GM23338 (cell line): ENCODE measurements at regions not wholly inside any gene's neighbourhood (a gene's known extent, or its start where the extent isn't known, plus 50 kb on each side); places are given as distances from the start of the nearest gene placed in this dataset.

ENCODE experiments used
- ATAC-seq: fragments of 200-7000 bp; cut with Tn5 transposase; 3 replicates; pipeline ENCODE4 v1.9.1; 2020
- DNase-seq: peaks from one replicate; pipeline ENCODE4 v3.0.0-alpha.2; 2015; ENCODE audit warnings: low spot score
- H2AFZ ChIP-seq: fragments of 200-600 bp; sonication (generic); 2 replicates; pipeline ENCODE4 v1.8.0; 2016; ENCODE audit warnings: antibody characterized with exemption, mild to moderate bottlenecking, moderate library complexity
- H3F3A ChIP-seq: fragments of 200-600 bp; sonication (generic); replicated peaks from 2 replicates; pipeline ENCODE4 v1.8.0; 2017; ENCODE audit warnings: antibody characterized with exemption, mixed run types, low read depth
- H3K27ac ChIP-seq: fragments of 200-600 bp; sonication (generic); 2 replicates; pipeline ENCODE4 v1.6.1; 2016; ENCODE audit warnings: low read depth
- H3K27me3 ChIP-seq: fragments of 200-600 bp; sonication (generic); 2 replicates; pipeline ENCODE4 v1.8.0; 2016; ENCODE audit warnings: mild to moderate bottlenecking, mixed run types, moderate library complexity; ENCODE audit not compliant: insufficient read depth
- H3K36me3 ChIP-seq: fragments of 200-600 bp; sonication (generic); 2 replicates; pipeline ENCODE4 v1.8.0; 2016; ENCODE audit warnings: mild to moderate bottlenecking; ENCODE audit not compliant: insufficient read depth
- H3K4me1 ChIP-seq: fragments of 200-600 bp; sonication (generic); 2 replicates; pipeline ENCODE4 v1.8.0; 2016; ENCODE audit warnings: mild to moderate bottlenecking, moderate library complexity; ENCODE audit not compliant: insufficient read depth
- H3K4me2 ChIP-seq: fragments of 200-600 bp; sonication (generic); 2 replicates; pipeline ENCODE4 v1.7.1; 2017; ENCODE audit warnings: mixed run types
- H3K4me3 ChIP-seq: fragments of 200-600 bp; sonication (generic); 2 replicates; pipeline ENCODE4 v1.6.1; 2016; ENCODE audit warnings: mixed run types
- H3K79me2 ChIP-seq: fragments of 200-600 bp; sonication (generic); replicated peaks from 2 replicates; pipeline ENCODE4 v1.8.0; 2017; ENCODE audit warnings: mild to moderate bottlenecking; ENCODE audit not compliant: insufficient read depth
- H3K9me2 ChIP-seq: fragments of 200-600 bp; sonication (generic); 2 replicates; pipeline ENCODE4 v1.8.0; 2017; ENCODE audit not compliant: insufficient read depth
- H4K20me1 ChIP-seq: fragments of 200-600 bp; sonication (generic); replicated peaks from 2 replicates; pipeline ENCODE4 v1.8.0; 2017; ENCODE audit warnings: mild to moderate bottlenecking; ENCODE audit not compliant: insufficient read depth
- H3K27ac Mint-ChIP-seq: 2 replicates; pipeline ENCODE4 v1.8.0; 2020; ENCODE audit warnings: inconsistent platforms, mild to moderate bottlenecking, moderate library complexity, mixed read lengths
- H3K27me3 Mint-ChIP-seq: 3 replicates; pipeline ENCODE4 v1.8.0; 2022; ENCODE audit warnings: low read depth, mild to moderate bottlenecking, moderate library complexity, mixed read lengths, inconsistent platforms; ENCODE audit not compliant: insufficient read depth, poor library complexity
- H3K36me3 Mint-ChIP-seq: 3 replicates; pipeline ENCODE4 v1.8.0; 2021; ENCODE audit warnings: low read depth, mild to moderate bottlenecking, inconsistent platforms, moderate library complexity, mixed read lengths
- H3K4me1 Mint-ChIP-seq: 3 replicates; pipeline ENCODE4 v1.8.0; 2020; ENCODE audit warnings: mild to moderate bottlenecking, inconsistent platforms, mixed read lengths
- H3K4me3 Mint-ChIP-seq: 3 replicates; pipeline ENCODE4 v1.8.0; 2021; ENCODE audit warnings: moderate library complexity, mild to moderate bottlenecking, inconsistent platforms, mixed read lengths
- H3K9me3 Mint-ChIP-seq: 3 replicates; pipeline ENCODE4 v1.8.0; 2020; ENCODE audit warnings: moderate library complexity, mild to moderate bottlenecking, inconsistent platforms, mixed read lengths
- CREB1 ChIP-seq: fragments of 250-450 bp; sonication (Bioruptor Pico); IDR thresholded peaks from 2 replicates; pipeline ENCODE4 v1.5.0; 2020; ENCODE audit warnings: low read depth, mild to moderate bottlenecking, moderate library complexity
- CTCF ChIP-seq, 2 experiments: fragments of 200-600 bp in 1 of 2; sonication (generic) in 1 of 2; conservative IDR thresholded peaks; 2 replicates each; pipeline versions ENCODE4 v1.5.1 to v1.6.1; 2016 to 2017; ENCODE audit warnings: antibody characterized with exemption in 2 of 2, low read depth in 2 of 2, mild to moderate bottlenecking in 2 of 2, moderate library complexity in 1 of 2
- ETS1 ChIP-seq: IDR thresholded peaks from 2 replicates; pipeline ENCODE4 v1.6.1; 2016; ENCODE audit warnings: antibody characterized with exemption
- EZH2 ChIP-seq: fragments of 200-600 bp; sonication (generic); IDR thresholded peaks from one replicate; pipeline ENCODE4 v1.8.0; 2017; ENCODE audit warnings: antibody characterized with exemption, mild to moderate bottlenecking, low read depth; ENCODE audit not compliant: unreplicated experiment
- EZH2phosphoT487 ChIP-seq: fragments of 200-600 bp; sonication (generic); IDR thresholded peaks from one replicate; pipeline ENCODE4 v1.8.1; 2018; ENCODE audit warnings: antibody characterized with exemption; ENCODE audit not compliant: unreplicated experiment
- JUNB ChIP-seq: IDR thresholded peaks from one replicate; pipeline ENCODE4 v1.6.1; 2016; ENCODE audit warnings: antibody characterized with exemption; ENCODE audit not compliant: unreplicated experiment
- NANOG ChIP-seq: IDR thresholded peaks from 2 replicates; pipeline ENCODE4 v1.6.1; 2016; ENCODE audit warnings: antibody characterized with exemption, borderline replicate concordance
- POLR2AphosphoS5 ChIP-seq: IDR thresholded peaks from 2 replicates; pipeline ENCODE4 v1.6.1; 2016; ENCODE audit warnings: antibody characterized with exemption, low read depth
- STAT1 ChIP-seq: IDR thresholded peaks from one replicate; pipeline ENCODE4 v1.6.1; 2016; ENCODE audit warnings: antibody characterized with exemption; ENCODE audit not compliant: unreplicated experiment
- ZNF114 ChIP-seq: fragments of 250-450 bp; sonication (Bioruptor Pico); IDR thresholded peaks from 2 replicates; pipeline ENCODE4 v1.5.0; 2020; ENCODE audit warnings: mild to moderate bottlenecking, moderate library complexity
- ZNF331 ChIP-seq: fragments of 250-450 bp; sonication (Bioruptor Pico); IDR thresholded peaks from 2 replicates; pipeline ENCODE4 v1.5.0; 2020; ENCODE audit warnings: low read depth, mild to moderate bottlenecking, moderate library complexity
- ZNF462 ChIP-seq: fragments of 250-450 bp; sonication (Bioruptor Pico); IDR thresholded peaks from 2 replicates; pipeline ENCODE4 v1.5.0; 2020; ENCODE audit warnings: mild to moderate bottlenecking, moderate library complexity
- TF ChIP-seq, protein P1 (sequence below): IDR thresholded peaks from one replicate; pipeline ENCODE4 v1.6.1; 2018; ENCODE audit warnings: antibody characterized with exemption; ENCODE audit not compliant: unreplicated experiment

GRCh38 chr13:109605846-109606245 lies 180.5 kb downstream of the IRS2 start:
- no peaks in the 10 kb centered on the region for H3K36me3 ChIP-seq
- no peaks in the 10 kb centered on the region for H4K20me1 ChIP-seq
- H3K4me2 ChIP-seq, result no peak overlapping the region
- Mint-ChIP-seq H3K27me3 (no peaks in the 10 kb centered on the region), H3K36me3 (no peaks in the 10 kb centered on the region), H3K27ac (no peak overlapping the region), H3K4me1 (no peaks in the 10 kb centered on the region; the same call in 2 of the 3 replicates), H3K9me3 (peaks cover 8% of the 10 kb centered on the region), H3K4me3 (no peak overlapping the region)
- H3K27me3 ChIP-seq, result no peaks in the 10 kb centered on the region
- no peak overlapping the region for H2AFZ ChIP-seq
- no peaks in the 10 kb centered on the region for H3K4me1 ChIP-seq
- no peaks in the 10 kb centered on the region for H3F3A ChIP-seq
- H3K9me2 ChIP-seq, result peaks cover 14% of the 10 kb centered on the region; the same call in 1 of the 2 replicates
- no peak for TF ChIP-seq POLR2AphosphoS5
- no peak for TF ChIP-seq ZNF114
- TF ChIP-seq CREB1 (CRISPR knock-in tag), result no peak
- TF ChIP-seq NANOG, result no peak
- no peak for TF ChIP-seq STAT1
- TF ChIP-seq, protein P1, sequence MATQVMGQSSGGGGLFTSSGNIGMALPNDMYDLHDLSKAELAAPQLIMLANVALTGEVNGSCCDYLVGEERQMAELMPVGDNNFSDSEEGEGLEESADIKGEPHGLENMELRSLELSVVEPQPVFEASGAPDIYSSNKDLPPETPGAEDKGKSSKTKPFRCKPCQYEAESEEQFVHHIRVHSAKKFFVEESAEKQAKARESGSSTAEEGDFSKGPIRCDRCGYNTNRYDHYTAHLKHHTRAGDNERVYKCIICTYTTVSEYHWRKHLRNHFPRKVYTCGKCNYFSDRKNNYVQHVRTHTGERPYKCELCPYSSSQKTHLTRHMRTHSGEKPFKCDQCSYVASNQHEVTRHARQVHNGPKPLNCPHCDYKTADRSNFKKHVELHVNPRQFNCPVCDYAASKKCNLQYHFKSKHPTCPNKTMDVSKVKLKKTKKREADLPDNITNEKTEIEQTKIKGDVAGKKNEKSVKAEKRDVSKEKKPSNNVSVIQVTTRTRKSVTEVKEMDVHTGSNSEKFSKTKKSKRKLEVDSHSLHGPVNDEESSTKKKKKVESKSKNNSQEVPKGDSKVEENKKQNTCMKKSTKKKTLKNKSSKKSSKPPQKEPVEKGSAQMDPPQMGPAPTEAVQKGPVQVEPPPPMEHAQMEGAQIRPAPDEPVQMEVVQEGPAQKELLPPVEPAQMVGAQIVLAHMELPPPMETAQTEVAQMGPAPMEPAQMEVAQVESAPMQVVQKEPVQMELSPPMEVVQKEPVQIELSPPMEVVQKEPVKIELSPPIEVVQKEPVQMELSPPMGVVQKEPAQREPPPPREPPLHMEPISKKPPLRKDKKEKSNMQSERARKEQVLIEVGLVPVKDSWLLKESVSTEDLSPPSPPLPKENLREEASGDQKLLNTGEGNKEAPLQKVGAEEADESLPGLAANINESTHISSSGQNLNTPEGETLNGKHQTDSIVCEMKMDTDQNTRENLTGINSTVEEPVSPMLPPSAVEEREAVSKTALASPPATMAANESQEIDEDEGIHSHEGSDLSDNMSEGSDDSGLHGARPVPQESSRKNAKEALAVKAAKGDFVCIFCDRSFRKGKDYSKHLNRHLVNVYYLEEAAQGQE, result no peak
- no peak for TF ChIP-seq JUNB
- TF ChIP-seq EZH2, result no peak
- no peak for TF ChIP-seq ZNF331 (CRISPR knock-in tag)
- TF ChIP-seq CTCF (conservative IDR thresholded peaks at IDR 0.05; ENCODE audit: low read depth in 2 of 2), result no peak
- no peak for TF ChIP-seq ZNF462 (CRISPR knock-in tag)
- no peak for TF ChIP-seq EZH2phosphoT487
- no peak for TF ChIP-seq ETS1
- no peak for DNase-seq
- ATAC-seq, result no peak
- H3K27ac ChIP-seq, result no peak overlapping the region
- H3K79me2 ChIP-seq, result no peaks in the 10 kb centered on the region
- H3K4me3 ChIP-seq, result no peak overlapping the region
